Pancreas (tissue), 10 donors: ENCODE measurements at regions not wholly inside any gene's neighbourhood (a gene's known extent, or its start where the extent isn't known, plus 50 kb on each side); places are given as distances from the start of the nearest gene placed in this dataset.

Experiments used
- ATAC-seq, 4 donors: fragments of 200-7000 bp; cut with Tn5 transposase; one replicate each; pipeline versions ENCODE4 v1.8.0 to v1.9.1; 2020; ENCODE audit warnings: mild to moderate bottlenecking in 4 of 4, moderate library complexity in 4 of 4
- DNase-seq, 6 donors: peaks; one replicate each; pipeline ENCODE4 v3.0.0-alpha.2; 2020
- FAIRE-seq: peaks from 2 replicates; lab custom pipeline; 2012; peaks lifted over from hg19 to GRCh38; lab: Jason Lieb, UNC
- H3K27ac ChIP-seq, 4 donors: fragments of 200-600 bp; sonication (generic); 1 replicate in 3 of 4; 2 replicates in 1 of 4; pipeline versions ENCODE4 v1.5.0 to v1.8.0; 2020
- H3K27me3 ChIP-seq, 4 donors: fragments of 200-600 bp; one replicate each; pipeline ENCODE4 v1.8.0; 2021
- H3K36me3 ChIP-seq, 3 donors: fragments of 200-600 bp; sonication (generic) in 1 of 3; one replicate each; pipeline versions ENCODE4 v1.5.0 to v1.8.0; 2020 to 2021
- H3K4me1 ChIP-seq, 3 donors: fragments of 200-600 bp; one replicate each; pipeline ENCODE4 v1.8.0; 2021
- H3K4me3 ChIP-seq, 4 donors: fragments of 200-600 bp; sonication (generic) in 2 of 4; one replicate each; pipeline versions ENCODE4 v1.5.0 to v1.8.0; 2020 to 2021
- H3K9me3 ChIP-seq, 4 donors: fragments of 200-600 bp; one replicate each; pipeline ENCODE4 v1.8.0; 2021
- WGBS, 2 donors: extraction: QIAGEN DNeasy Blood & Tissue Kit; methylation state at CpG; one replicate each; pipeline ENCODE4 v1.1.7; 2013; 5-methylcytosine and 5-hydroxymethylcytosine counted together
- intact Hi-C, 3 donors: fragments of 100-400 bp; cut with DNase I; formaldehyde crosslinking; loops; one replicate each; pipeline versions ENCODE4 v1.11.1 to v1.14.2; 2022
- TF ChIP-seq, protein P1 (sequence below), 4 donors: fragments of 200-600 bp; sonication (generic) in 3 of 4; IDR thresholded peaks; one replicate each; pipeline versions ENCODE4 v1.5.0 to v1.8.0; 2021; ENCODE audit warnings: antibody characterized with exemption in 4 of 4
- donor health status: healthy with polysubstance abuse.
- donor health status: DM: no; HTN: no; CAD: no; lungs with moderate emphysema.
- donor health status: DM: no; HTN: no; CAD: no.
- donor health status: control.
- donor health status: control.
- donor health status: Bipolar disorder and iron deficiency.
- donor health status: DM: yes; HTN: yes; CAD: no.
- donor health status: DM: no; HTN: no; CAD: no.
- donor health status: DM: no; HTN: no; CAD: no.
- donor health status: DM: yes; HTN: yes; CAD: no.

DNA sequence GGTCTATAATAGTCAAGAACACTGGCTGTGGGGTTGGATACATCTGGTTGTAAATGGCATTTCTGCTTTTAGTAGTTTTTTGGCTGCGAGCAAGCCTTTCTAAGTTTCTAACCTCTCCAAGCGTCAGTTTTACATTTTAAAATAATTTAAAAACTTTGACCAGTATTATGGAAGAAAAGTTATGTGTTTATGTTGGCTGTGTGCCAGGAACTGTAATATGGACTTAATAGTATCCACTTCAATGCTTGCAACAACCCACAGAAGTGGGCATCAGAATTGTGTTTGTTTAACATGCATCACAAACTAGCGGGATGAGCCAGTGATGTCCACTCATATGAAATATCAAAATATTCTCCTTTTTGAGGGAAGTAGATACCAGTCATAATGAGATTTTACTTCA lies 844.2 kb downstream of the JRKL start:
- TF ChIP-seq, protein P1, sequence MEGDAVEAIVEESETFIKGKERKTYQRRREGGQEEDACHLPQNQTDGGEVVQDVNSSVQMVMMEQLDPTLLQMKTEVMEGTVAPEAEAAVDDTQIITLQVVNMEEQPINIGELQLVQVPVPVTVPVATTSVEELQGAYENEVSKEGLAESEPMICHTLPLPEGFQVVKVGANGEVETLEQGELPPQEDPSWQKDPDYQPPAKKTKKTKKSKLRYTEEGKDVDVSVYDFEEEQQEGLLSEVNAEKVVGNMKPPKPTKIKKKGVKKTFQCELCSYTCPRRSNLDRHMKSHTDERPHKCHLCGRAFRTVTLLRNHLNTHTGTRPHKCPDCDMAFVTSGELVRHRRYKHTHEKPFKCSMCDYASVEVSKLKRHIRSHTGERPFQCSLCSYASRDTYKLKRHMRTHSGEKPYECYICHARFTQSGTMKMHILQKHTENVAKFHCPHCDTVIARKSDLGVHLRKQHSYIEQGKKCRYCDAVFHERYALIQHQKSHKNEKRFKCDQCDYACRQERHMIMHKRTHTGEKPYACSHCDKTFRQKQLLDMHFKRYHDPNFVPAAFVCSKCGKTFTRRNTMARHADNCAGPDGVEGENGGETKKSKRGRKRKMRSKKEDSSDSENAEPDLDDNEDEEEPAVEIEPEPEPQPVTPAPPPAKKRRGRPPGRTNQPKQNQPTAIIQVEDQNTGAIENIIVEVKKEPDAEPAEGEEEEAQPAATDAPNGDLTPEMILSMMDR (IDR thresholded peaks at IDR 0.05) = no peak
- Histone ChIP-seq H3K36me3 (no peaks in the 10 kb centered on the region), H3K4me1 (no peaks in the 10 kb centered on the region), H3K27me3 (no peaks in the 10 kb centered on the region), H3K4me3 (no peak overlapping the region), H3K9me3 (no peaks in the 10 kb centered on the region), H3K27ac (no peak overlapping the region)
- DNase-seq (no peak), FAIRE-seq (no peak), ATAC-seq (no peak)
- intact Hi-C loops = no loop called here
- WGBS, 2 donors = 60 to 61% methylated on average over 3 of the region's 3 CpGs

DNA sequence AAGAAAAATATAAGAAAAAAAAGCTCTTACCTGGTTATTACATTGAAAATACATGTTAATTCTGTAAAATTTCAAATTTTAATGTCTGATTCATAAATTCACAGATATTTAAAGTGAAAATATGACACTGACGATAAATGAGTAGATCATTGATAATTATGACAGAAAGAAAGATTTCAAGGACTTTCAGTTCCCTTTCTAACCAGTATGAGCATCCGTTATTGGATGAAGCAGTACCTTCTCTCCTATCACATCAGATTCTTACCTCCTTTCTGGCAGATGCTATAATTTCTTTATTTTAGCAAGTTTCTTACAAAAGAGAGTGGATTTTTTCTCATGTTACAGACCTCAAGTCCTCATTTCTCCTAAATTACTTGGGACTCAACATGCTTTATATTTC lies 847.3 kb downstream of the JRKL start:
- Histone ChIP-seq H3K27ac (no peak overlapping the region), H3K36me3 (no peaks in the 10 kb centered on the region), H3K4me3 (no peak overlapping the region), H3K9me3 (no peaks in the 10 kb centered on the region), H3K4me1 (no peaks in the 10 kb centered on the region), H3K27me3 (no peaks in the 10 kb centered on the region)
- TF ChIP-seq, protein P1 (IDR thresholded peaks at IDR 0.05) = no peak
- FAIRE-seq = no peak
- 52 to 53% methylated on average over 2 of the region's 2 CpGs for whole genome bisulfite sequencing, 2 donors
- no peak for DNase-seq
- ATAC-seq = no peak
- intact Hi-C loops = no loop called here

DNA sequence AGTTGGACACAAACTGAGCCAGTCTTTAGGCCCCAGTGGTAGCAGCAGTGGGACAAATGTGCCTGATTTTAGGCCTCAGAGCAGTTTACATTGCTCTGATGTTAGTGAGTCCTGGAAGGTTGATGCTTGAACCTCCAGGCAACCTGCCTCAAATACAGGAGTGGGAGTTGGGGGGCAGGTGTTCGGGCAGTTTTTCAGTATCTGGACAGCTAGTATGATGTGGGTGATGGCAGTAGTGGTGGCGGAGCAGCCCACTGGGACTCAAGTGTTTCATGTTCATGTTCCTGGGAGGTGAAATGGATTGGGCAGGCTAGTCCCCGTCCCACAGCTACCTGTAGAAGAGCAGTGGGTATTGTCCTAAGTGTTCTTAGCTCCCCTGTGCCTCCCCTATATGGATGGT lies 857.8 kb downstream of the JRKL start:
- no peaks in the 10 kb centered on the region for H3K36me3 ChIP-seq
- H3K4me3 ChIP-seq = no peak overlapping the region
- TF ChIP-seq, protein P1 (IDR thresholded peaks at IDR 0.05) = no peak
- no peak for DNase-seq
- H3K27me3 ChIP-seq = no peaks in the 10 kb centered on the region
- 52 to 74% methylated on average over 3 of the region's 3 CpGs for WGBS, 2 donors
- no peaks in the 10 kb centered on the region for H3K9me3 ChIP-seq
- ATAC-seq = no peak
- H3K4me1 ChIP-seq = no peaks in the 10 kb centered on the region
- H3K27ac ChIP-seq = no peak overlapping the region
- intact Hi-C loops = no loop called here
- no peak for FAIRE-seq

DNA sequence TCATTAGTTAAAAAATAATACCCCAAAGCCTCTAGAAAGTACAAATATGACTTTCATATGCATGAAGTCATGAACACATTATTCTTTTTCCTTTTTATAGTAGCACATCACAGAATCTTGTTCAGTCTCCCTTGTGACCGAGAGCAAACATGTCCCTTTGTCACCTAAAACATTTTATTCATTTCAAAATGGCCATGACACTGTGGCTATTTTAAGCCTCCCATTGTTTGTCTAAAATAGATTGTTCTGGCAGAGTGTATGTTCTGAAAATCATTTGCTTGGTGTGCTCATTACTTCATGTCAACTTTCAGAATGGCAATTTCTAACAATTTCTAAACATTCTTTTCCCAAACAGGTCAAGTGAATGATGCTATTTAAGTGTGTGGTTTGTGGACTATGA lies 865.0 kb downstream of the JRKL start:
- no peak for DNase-seq
- WGBS, 2 donors = 18 to 31% methylated on average over 1 of the region's 1 CpG
- no peaks in the 10 kb centered on the region for H3K27me3 ChIP-seq
- H3K36me3 ChIP-seq = no peaks in the 10 kb centered on the region
- peak in 1 of 4 donors; percentile 65 for ATAC-seq
- FAIRE-seq = no peak
- no peaks in the 10 kb centered on the region for H3K4me1 ChIP-seq
- H3K27ac ChIP-seq = no peak overlapping the region
- no peak overlapping the region for H3K4me3 ChIP-seq
- H3K9me3 ChIP-seq = no peaks in the 10 kb centered on the region
- TF ChIP-seq, protein P1 (IDR thresholded peaks at IDR 0.05) = no peak
- intact Hi-C loops = no loop called here

DNA sequence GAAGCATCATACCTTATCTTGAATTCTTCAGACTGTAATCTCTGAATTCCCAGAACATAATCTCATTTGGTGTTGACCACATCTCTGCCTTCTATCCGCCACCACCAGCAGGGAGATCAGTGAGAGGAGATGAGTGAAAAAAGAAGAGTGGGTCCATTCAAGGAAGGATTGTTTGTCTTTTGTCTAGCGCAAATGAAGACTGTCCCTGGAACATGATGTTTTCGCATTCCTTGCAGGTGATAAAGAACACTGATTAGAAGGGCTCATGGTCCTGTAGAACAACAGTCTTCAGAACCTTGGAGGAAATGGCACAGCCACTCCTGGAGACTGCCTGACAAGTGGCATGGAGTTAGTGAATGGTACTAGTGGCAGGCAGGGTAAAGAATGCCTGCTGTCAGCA lies 869.6 kb downstream of the JRKL start:
- Histone ChIP-seq H3K9me3 (no peaks in the 10 kb centered on the region), H3K4me1 (no peaks in the 10 kb centered on the region), H3K4me3 (no peak overlapping the region), H3K27ac (no peak overlapping the region), H3K27me3 (no peaks in the 10 kb centered on the region), H3K36me3 (no peaks in the 10 kb centered on the region)
- intact Hi-C loops = no loop called here
- DNase-seq (no peak), ATAC-seq (no peak), FAIRE-seq (no peak)
- WGBS, 2 donors = 73 to 81% methylated on average over 3 of the region's 3 CpGs
- TF ChIP-seq, protein P1 (IDR thresholded peaks at IDR 0.05) = no peak
